ENCODE measurements at regions not wholly inside any gene's neighbourhood (a gene's known extent, or its start where the extent isn't known, plus 50 kb on each side); places are given as distances from the start of the nearest gene placed in this dataset.

DNA sequence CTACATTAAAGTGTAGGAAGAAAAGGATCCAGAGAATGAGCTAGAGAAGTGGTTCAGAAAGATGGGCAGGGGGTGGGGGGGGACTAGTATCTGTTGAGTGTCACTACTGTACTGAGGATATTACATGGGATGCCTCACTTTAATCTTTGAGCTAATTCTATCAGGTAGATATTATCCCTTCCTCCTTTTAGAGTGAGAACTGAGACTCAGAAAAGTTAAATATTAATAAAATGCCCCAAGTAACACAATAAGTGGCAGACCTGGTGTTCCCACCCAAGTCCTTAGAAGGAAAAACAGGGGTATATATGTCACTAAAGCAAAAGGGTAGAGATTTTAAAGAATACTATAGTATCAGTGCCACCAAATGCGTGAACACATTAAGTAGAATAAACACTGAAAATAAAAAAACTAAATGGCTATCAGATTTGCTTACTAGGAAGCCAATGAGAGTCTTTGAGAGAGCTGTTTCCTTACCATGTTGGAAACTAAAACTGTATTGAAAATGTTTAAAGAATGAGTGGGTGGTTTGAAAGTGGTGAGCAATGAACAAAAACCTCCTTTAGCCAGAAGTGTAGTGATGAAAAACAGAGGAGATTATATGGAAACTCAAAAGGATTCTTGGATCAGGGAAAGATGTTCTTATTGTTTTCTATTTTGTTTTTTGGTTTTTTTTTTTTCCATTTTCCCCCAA is 230.8 kb downstream of the BARHL2 start:
- H3K4me3 Mint-ChIP-seq = no peak overlapping the region
- H3K4me3 ChIP-seq (ENCODE audit: low read length) = no peak overlapping the region
- H3K4me1 ChIP-seq (ENCODE audit: control insufficient read depth, insufficient read depth, low read length) = no peaks in the 10 kb centered on the region
- no peaks in the 10 kb centered on the region for H3K36me3 ChIP-seq (ENCODE audit: control insufficient read depth, insufficient read depth, low read length)
- no peaks in the 10 kb centered on the region for H3K9me3 ChIP-seq (ENCODE audit: control insufficient read depth, insufficient read depth, low read length)
- no CpG with 5 or more reads among the region's 1 CpG for WGBS (ENCODE audit: insufficient coverage)
- ATAC-seq (no peak), DNase-seq (no peak)
- intact Hi-C loops (cut with micrococcal nuclease) = no loop called here
- no peaks in the 10 kb centered on the region for H3K4me1 Mint-ChIP-seq
- no peak overlapping the region for H3K27ac Mint-ChIP-seq
- H3K36me3 Mint-ChIP-seq = no peaks in the 10 kb centered on the region
- TF ChIP-seq, protein P1, sequence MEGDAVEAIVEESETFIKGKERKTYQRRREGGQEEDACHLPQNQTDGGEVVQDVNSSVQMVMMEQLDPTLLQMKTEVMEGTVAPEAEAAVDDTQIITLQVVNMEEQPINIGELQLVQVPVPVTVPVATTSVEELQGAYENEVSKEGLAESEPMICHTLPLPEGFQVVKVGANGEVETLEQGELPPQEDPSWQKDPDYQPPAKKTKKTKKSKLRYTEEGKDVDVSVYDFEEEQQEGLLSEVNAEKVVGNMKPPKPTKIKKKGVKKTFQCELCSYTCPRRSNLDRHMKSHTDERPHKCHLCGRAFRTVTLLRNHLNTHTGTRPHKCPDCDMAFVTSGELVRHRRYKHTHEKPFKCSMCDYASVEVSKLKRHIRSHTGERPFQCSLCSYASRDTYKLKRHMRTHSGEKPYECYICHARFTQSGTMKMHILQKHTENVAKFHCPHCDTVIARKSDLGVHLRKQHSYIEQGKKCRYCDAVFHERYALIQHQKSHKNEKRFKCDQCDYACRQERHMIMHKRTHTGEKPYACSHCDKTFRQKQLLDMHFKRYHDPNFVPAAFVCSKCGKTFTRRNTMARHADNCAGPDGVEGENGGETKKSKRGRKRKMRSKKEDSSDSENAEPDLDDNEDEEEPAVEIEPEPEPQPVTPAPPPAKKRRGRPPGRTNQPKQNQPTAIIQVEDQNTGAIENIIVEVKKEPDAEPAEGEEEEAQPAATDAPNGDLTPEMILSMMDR (IDR thresholded peaks at IDR 0.05) = no peak
- no peak overlapping the region for H3K27ac ChIP-seq (ENCODE audit: low read length)
- H3K27me3 ChIP-seq (ENCODE audit: control insufficient read depth, insufficient read depth, low read length) = no peaks in the 10 kb centered on the region
- no peaks in the 10 kb centered on the region for H3K9me3 Mint-ChIP-seq
- H3K27me3 Mint-ChIP-seq (ENCODE audit: low read depth in 2 of 2) = no peaks in the 10 kb centered on the region

DNA sequence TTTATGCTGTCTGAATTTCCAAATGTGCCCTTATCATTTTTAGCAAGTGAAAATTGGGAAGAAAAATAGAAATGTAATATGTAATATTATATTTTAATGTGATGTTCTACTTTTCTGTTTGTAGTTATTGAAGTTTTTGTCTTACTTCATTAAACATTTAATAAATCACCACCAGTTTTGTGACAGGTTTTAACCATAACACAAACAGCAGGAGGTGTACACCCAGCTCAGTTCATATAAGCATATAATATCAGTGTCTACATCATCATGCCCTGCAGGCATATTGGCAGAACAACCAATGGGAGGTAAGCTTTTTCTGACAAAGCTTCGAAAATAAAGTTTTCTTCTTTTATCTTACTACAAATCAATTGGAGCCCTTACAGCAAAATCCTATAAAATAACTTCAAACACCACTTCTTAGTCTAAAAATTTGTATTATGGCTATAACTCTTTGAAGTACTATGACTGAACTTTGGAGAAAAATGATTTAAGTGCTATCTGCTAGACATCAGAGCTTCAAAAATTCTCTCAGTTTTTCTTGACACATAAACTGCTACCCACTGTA is 236.7 kb downstream of the BARHL2 start:
- no peak overlapping the region for H3K27ac Mint-ChIP-seq
- WGBS (ENCODE audit: insufficient coverage) = 80% methylated on average over 1 of the region's 1 CpG
- TF ChIP-seq, protein P1 (IDR thresholded peaks at IDR 0.05) = no peak
- ATAC-seq = no peak
- Histone ChIP-seq H3K4me3 (ENCODE audit: low read length) (no peak overlapping the region), H3K36me3 (ENCODE audit: control insufficient read depth, insufficient read depth, low read length) (no peaks in the 10 kb centered on the region), H3K27me3 (ENCODE audit: control insufficient read depth, insufficient read depth, low read length) (no peaks in the 10 kb centered on the region), H3K4me1 (ENCODE audit: control insufficient read depth, insufficient read depth, low read length) (no peaks in the 10 kb centered on the region), H3K27ac (ENCODE audit: low read length) (no peak overlapping the region), H3K9me3 (ENCODE audit: control insufficient read depth, insufficient read depth, low read length) (no peaks in the 10 kb centered on the region)
- no peaks in the 10 kb centered on the region for H3K36me3 Mint-ChIP-seq
- no peak for DNase-seq
- no peaks in the 10 kb centered on the region for H3K27me3 Mint-ChIP-seq (ENCODE audit: low read depth in 2 of 2)
- H3K4me1 Mint-ChIP-seq = no peaks in the 10 kb centered on the region
- no peaks in the 10 kb centered on the region for H3K9me3 Mint-ChIP-seq
- intact Hi-C loops (cut with micrococcal nuclease) = no loop called here
- H3K4me3 Mint-ChIP-seq = no peak overlapping the region

DNA sequence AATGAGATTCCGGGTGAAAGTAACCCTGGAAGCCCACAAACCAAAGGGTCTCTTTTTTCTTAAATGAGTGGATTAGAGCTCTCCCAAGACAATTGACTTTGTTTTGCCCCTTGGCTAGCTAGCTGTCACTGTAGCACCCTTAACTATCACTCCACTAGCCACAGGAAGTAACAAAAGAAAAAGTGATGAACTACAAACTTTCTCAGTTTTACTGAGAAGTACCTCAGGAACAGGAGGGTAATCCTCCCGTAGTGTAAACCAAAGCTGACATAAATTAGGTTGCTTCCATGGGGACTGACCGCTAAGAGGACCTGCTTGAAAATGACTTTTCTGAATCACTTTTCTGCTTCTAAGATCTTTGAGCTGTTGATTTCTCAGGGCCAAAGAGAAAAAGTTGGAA is 240.1 kb downstream of the BARHL2 start:
- H3K4me3 ChIP-seq (ENCODE audit: low read length) = no peak overlapping the region
- H3K27me3 ChIP-seq (ENCODE audit: control insufficient read depth, insufficient read depth, low read length) = no peaks in the 10 kb centered on the region
- H3K27ac ChIP-seq (ENCODE audit: low read length) = no peak overlapping the region
- WGBS (ENCODE audit: insufficient coverage) = 69% methylated on average over 3 of the region's 3 CpGs
- ATAC-seq (peak in 1 of 3 donors; percentile 22), DNase-seq (no peak)
- H3K9me3 Mint-ChIP-seq = no peaks in the 10 kb centered on the region
- H3K4me1 Mint-ChIP-seq = no peaks in the 10 kb centered on the region
- no peaks in the 10 kb centered on the region for H3K36me3 ChIP-seq (ENCODE audit: control insufficient read depth, insufficient read depth, low read length)
- no peaks in the 10 kb centered on the region for H3K9me3 ChIP-seq (ENCODE audit: control insufficient read depth, insufficient read depth, low read length)
- no peaks in the 10 kb centered on the region for H3K27me3 Mint-ChIP-seq (ENCODE audit: low read depth in 2 of 2)
- TF ChIP-seq, protein P1 (IDR thresholded peaks at IDR 0.05) = no peak
- H3K36me3 Mint-ChIP-seq = no peaks in the 10 kb centered on the region
- H3K4me1 ChIP-seq (ENCODE audit: control insufficient read depth, insufficient read depth, low read length) = no peaks in the 10 kb centered on the region
- intact Hi-C loops (cut with micrococcal nuclease) = no loop called here
- H3K27ac Mint-ChIP-seq = no peak overlapping the region
- no peak overlapping the region for H3K4me3 Mint-ChIP-seq

DNA sequence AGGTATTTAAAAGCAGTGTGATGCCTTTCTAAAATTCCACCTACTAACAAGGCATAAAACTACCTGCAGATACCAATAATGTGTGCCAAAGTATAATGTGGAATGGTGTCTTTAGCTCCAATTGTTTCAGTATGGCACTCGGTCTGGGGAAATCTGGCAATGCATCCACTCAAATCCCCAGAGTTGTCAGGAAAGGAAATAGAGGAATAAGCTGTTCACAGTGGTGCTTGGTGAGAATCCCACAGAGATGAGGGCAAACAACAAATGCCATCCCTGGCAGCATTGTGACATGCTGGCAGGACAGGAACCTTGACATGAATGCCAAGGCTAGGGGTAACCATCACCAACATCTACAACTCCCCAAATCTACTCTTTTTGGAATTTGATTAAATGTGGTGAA is 240.7 kb downstream of the BARHL2 start:
- ATAC-seq = no peak
- no peaks in the 10 kb centered on the region for H3K9me3 ChIP-seq (ENCODE audit: control insufficient read depth, insufficient read depth, low read length)
- Mint-ChIP-seq H3K9me3 (no peaks in the 10 kb centered on the region), H3K36me3 (no peaks in the 10 kb centered on the region), H3K4me1 (no peaks in the 10 kb centered on the region), H3K27me3 (ENCODE audit: low read depth in 2 of 2) (no peaks in the 10 kb centered on the region), H3K27ac (no peak overlapping the region), H3K4me3 (no peak overlapping the region)
- H3K36me3 ChIP-seq (ENCODE audit: control insufficient read depth, insufficient read depth, low read length) = no peaks in the 10 kb centered on the region
- intact Hi-C loops (cut with micrococcal nuclease) = no loop called here
- no peaks in the 10 kb centered on the region for H3K27me3 ChIP-seq (ENCODE audit: control insufficient read depth, insufficient read depth, low read length)
- no peak overlapping the region for H3K4me3 ChIP-seq (ENCODE audit: low read length)
- no peaks in the 10 kb centered on the region for H3K4me1 ChIP-seq (ENCODE audit: control insufficient read depth, insufficient read depth, low read length)
- no peak for DNase-seq
- TF ChIP-seq, protein P1 (IDR thresholded peaks at IDR 0.05) = no peak
- no peak overlapping the region for H3K27ac ChIP-seq (ENCODE audit: low read length)
- WGBS (ENCODE audit: insufficient coverage) = 71% methylated on average over 1 of the region's 1 CpG

Measured in natural killer cell (primary cell).